ENCODE measurements at regions not wholly inside any gene's neighbourhood (a gene's known extent, or its start where the extent isn't known, plus 50 kb on each side); places are given as distances from the start of the nearest gene placed in this dataset.

DNA sequence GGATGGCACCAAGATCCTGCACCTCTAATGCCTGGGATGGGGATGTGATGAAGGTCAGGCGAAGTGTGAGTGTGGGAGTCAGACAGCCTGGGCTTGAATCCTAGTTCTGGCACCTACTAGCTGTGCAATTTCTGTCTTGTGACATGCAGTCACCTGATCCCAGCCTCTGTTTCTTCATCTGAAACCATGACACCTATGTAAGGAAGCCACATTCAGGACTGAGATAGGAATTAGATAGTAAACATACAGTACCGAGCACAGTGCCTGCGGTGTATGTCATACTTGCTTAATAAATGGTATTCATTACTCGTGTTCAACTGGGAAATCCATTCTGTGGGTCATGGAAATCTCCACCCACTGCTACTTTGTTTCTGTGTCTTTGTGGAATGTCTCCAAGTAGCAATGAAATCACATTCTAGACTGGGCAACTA, 140.6 kb upstream of the STC2 start:
- H3K4me1 ChIP-seq = no peaks in the 10 kb centered on the region
- TF ChIP-seq, protein P1, sequence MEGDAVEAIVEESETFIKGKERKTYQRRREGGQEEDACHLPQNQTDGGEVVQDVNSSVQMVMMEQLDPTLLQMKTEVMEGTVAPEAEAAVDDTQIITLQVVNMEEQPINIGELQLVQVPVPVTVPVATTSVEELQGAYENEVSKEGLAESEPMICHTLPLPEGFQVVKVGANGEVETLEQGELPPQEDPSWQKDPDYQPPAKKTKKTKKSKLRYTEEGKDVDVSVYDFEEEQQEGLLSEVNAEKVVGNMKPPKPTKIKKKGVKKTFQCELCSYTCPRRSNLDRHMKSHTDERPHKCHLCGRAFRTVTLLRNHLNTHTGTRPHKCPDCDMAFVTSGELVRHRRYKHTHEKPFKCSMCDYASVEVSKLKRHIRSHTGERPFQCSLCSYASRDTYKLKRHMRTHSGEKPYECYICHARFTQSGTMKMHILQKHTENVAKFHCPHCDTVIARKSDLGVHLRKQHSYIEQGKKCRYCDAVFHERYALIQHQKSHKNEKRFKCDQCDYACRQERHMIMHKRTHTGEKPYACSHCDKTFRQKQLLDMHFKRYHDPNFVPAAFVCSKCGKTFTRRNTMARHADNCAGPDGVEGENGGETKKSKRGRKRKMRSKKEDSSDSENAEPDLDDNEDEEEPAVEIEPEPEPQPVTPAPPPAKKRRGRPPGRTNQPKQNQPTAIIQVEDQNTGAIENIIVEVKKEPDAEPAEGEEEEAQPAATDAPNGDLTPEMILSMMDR (IDR thresholded peaks at IDR 0.05) = no peak

DNA sequence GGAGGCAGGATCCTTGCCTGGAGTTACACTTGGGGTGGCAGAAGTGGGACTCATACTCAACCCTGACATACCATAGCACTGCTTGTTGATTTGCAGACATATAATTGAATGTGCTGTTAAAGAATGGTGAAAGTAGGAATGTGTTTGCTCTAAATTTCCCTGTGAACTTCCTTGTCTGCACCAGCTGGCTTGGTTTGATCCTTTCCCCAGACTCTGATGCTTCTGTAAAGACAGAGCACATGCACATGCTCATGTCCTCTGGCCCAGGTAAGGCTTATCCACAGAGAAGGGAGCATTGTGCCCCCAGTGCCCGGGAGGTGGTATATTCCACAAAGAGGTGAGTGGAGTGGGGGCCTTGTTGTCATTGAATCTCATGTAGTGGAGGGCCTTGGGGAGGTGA, 138.0 kb upstream of the STC2 start:
- Histone ChIP-seq H3K36me3 (no peaks in the 10 kb centered on the region), H3K27me3 (no peaks in the 10 kb centered on the region), H3K4me3 (no peak overlapping the region), H3K9ac (ENCODE audit: low read depth in 2 of 2, low read length in 2 of 2) (no peak overlapping the region), H3K4me1 (no peaks in the 10 kb centered on the region), H3K9me3 (no peaks in the 10 kb centered on the region), H3K27ac (no peak overlapping the region)
- intact Hi-C loops (cut with DNase I) = no loop called here
- TF ChIP-seq, protein P1 (IDR thresholded peaks at IDR 0.05) = no peak
- DNase-seq = no peak

More for the DNA sequence above, 140.6 kb upstream of the STC2 start:
- no peaks in the 10 kb centered on the region for H3K27me3 ChIP-seq
- no peak overlapping the region for H3K27ac ChIP-seq
- H3K36me3 ChIP-seq = no peaks in the 10 kb centered on the region
- H3K4me3 ChIP-seq = no peak overlapping the region
- no peak overlapping the region for H3K9ac ChIP-seq (ENCODE audit: low read depth in 2 of 2, low read length in 2 of 2)
- no peak for DNase-seq
- no peaks in the 10 kb centered on the region for H3K9me3 ChIP-seq
- intact Hi-C loops (cut with DNase I) = no loop called here

- intact Hi-C loops (cut with DNase I) = no loop called here
- no peaks in the 10 kb centered on the region for H3K36me3 ChIP-seq
- no peaks in the 10 kb centered on the region for H3K4me1 ChIP-seq
- no peaks in the 10 kb centered on the region for H3K27me3 ChIP-seq
- no peak overlapping the region for H3K27ac ChIP-seq
- no peak overlapping the region for H3K9ac ChIP-seq (ENCODE audit: low read depth in 2 of 2, low read length in 2 of 2)
- H3K9me3 ChIP-seq = no peaks in the 10 kb centered on the region
- DNase-seq = no peak
- TF ChIP-seq, protein P1 (IDR thresholded peaks at IDR 0.05) = no peak
- no peak overlapping the region for H3K4me3 ChIP-seq
Observed at GRCh38 chr5:173464813-173465212, 136.6 kb upstream of the STC2 start.

GRCh38 chr5:173463207-173463606, 135.0 kb upstream of the STC2 start:
- no peaks in the 10 kb centered on the region for H3K4me1 ChIP-seq
- intact Hi-C loops (cut with DNase I) = no loop called here
- DNase-seq = no peak
- no peak overlapping the region for H3K4me3 ChIP-seq
- no peak overlapping the region for H3K9ac ChIP-seq (ENCODE audit: low read depth in 2 of 2, low read length in 2 of 2)
- no peak overlapping the region for H3K27ac ChIP-seq
- H3K9me3 ChIP-seq = no peaks in the 10 kb centered on the region
- TF ChIP-seq, protein P1 (IDR thresholded peaks at IDR 0.05) = no peak
- H3K36me3 ChIP-seq = no peaks in the 10 kb centered on the region
- no peaks in the 10 kb centered on the region for H3K27me3 ChIP-seq

- H3K36me3 ChIP-seq = no peaks in the 10 kb centered on the region
- TF ChIP-seq, protein P1 (IDR thresholded peaks at IDR 0.05) = no peak
- H3K9me3 ChIP-seq = no peaks in the 10 kb centered on the region
- no peak overlapping the region for H3K9ac ChIP-seq (ENCODE audit: low read depth in 2 of 2, low read length in 2 of 2)
- no peak for DNase-seq
- no peak overlapping the region for H3K4me3 ChIP-seq
- H3K27me3 ChIP-seq = no peaks in the 10 kb centered on the region
- intact Hi-C loops (cut with DNase I) = no loop called here
- H3K27ac ChIP-seq = no peak overlapping the region
- H3K4me1 ChIP-seq = no peaks in the 10 kb centered on the region
Observed at GRCh38 chr5:173458828-173459609, 130.8 kb upstream of the STC2 start.

All from colonic mucosa (tissue), 4 donors.